ENCODE measurements at regions not wholly inside any gene's neighbourhood (a gene's known extent, or its start where the extent isn't known, plus 50 kb on each side); places are given as distances from the start of the nearest gene placed in this dataset.

- TF ChIP-seq SP2 (tag by site-specific recombination; IDR thresholded peaks at IDR 0.05) (no peak), MYNN (tag by site-specific recombination; IDR thresholded peaks at IDR 0.05; ENCODE audit: borderline replicate concordance) (no peak)
Measured at GRCh38 chr1:209342441-209343175, 240.9 kb upstream of the CAMK1G start.
